Sigmoid colon (tissue), 6 donors: ENCODE measurements at regions not wholly inside any gene's neighbourhood (a gene's known extent, or its start where the extent isn't known, plus 50 kb on each side); places are given as distances from the start of the nearest gene placed in this dataset.

Experiments used
- DNase-seq: peaks from one replicate; pipeline ENCODE4 v3.0.0-alpha.2; 2019
- H3K27ac ChIP-seq, 4 donors: fragments of 200-600 bp; sonication (generic); one replicate each; pipeline ENCODE4 v1.5.1; 2016 to 2019; ENCODE audit warnings: mild to moderate bottlenecking in 1 of 4
- H3K27me3 ChIP-seq, 3 donors: fragments of 200-600 bp; sonication (generic); one replicate each; pipeline ENCODE4 v1.5.1; 2019; ENCODE audit warnings: mild to moderate bottlenecking in 1 of 3
- H3K36me3 ChIP-seq, 4 donors: fragments of 200-600 bp; sonication (generic); one replicate each; pipeline ENCODE4 v1.5.1; 2016 to 2019
- H3K4me1 ChIP-seq, 4 donors: fragments of 200-600 bp; sonication (generic); one replicate each; pipeline ENCODE4 v1.5.1; 2017 to 2019
- H3K4me3 ChIP-seq, 4 donors: fragments of 200-600 bp; sonication (generic); one replicate each; pipeline ENCODE4 v1.5.1; 2017 to 2019; ENCODE audit warnings: mild to moderate bottlenecking in 2 of 4, moderate library complexity in 1 of 4
- H3K9me3 ChIP-seq, 4 donors: fragments of 200-600 bp in 3 of 4; sonication (generic) in 3 of 4; one replicate each; pipeline versions ENCODE4 v1.5.1 to v1.6.1; 2013 to 2019
- EP300 ChIP-seq, 4 donors: sonication (generic); formaldehyde crosslinking; IDR thresholded peaks; one replicate each; pipeline ENCODE4 v1.6.1; 2017; ENCODE audit warnings: antibody characterized with exemption in 4 of 4
- POLR2A ChIP-seq, 2 donors: fragments of 450-650 bp; IDR thresholded peaks; one replicate each; pipeline ENCODE4 v1.6.1; 2016; ENCODE audit warnings: antibody characterized with exemption in 2 of 2, mild to moderate bottlenecking in 2 of 2, moderate library complexity in 2 of 2
- POLR2AphosphoS5 ChIP-seq, 4 donors: sonication (generic); formaldehyde crosslinking; IDR thresholded peaks; one replicate each; pipeline ENCODE4 v1.6.1; 2017; ENCODE audit warnings: antibody characterized with exemption in 4 of 4
- WGBS, 2 donors: extraction: QIAGEN DNeasy Blood & Tissue Kit; methylation state at CpG; one replicate each; pipeline ENCODE4 v1.1.7; 2013; 5-methylcytosine and 5-hydroxymethylcytosine counted together
- intact Hi-C: fragments of 100-400 bp; cut with DNase I; formaldehyde crosslinking; loops from one replicate; pipeline ENCODE4 v1.15.1; 2023
- TF ChIP-seq, protein P1 (sequence below), 4 experiments: fragments of 450-650 bp in 3 of 4; fragments of 200-600 bp in 1 of 4; IDR thresholded peaks; one replicate each; pipeline ENCODE4 v1.5.1; 2016 to 2019; ENCODE audit warnings: antibody characterized with exemption in 4 of 4, mild to moderate bottlenecking in 3 of 4, moderate library complexity in 2 of 4
- donor health status: healthy with polysubstance abuse.
- donor health status: healthy.

DNA sequence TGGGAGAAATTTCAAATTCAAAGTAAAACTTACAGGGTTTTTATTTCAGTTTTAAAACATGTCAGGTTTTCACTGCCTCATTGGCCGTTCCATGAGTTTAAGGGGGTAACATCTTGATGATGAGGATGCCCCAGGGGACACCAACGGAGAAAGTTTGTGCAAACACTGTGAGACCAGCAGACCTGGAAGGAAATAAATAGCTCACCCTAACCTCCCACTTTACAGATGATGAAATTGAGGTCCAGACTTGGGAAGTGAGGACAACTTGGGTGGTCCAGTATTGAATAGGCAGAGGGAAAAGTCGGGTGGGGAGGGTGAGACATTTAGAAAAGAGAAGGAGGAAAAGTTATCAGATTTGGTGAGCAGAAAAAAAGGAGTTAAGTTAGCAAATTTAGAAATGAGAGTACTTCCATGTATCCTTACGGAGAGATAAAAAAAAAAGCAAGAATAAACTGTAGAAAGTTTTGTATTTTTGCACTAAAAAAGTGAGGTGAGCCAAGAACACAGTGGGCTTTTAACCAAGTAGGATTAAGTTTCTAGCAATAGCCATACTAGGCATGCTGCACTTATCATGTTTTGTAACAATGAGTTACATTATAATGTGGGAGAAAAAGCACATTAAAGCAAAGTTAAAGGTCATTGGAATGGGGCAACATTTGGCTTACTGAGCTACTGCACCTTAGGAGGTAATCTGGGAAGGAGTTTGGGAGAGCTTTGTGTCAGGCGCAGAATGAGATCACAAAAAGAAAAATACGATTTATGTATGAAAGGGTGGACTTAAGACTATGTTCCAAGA is 125.1 kb downstream of the GAS1 start:
- H3K27ac ChIP-seq: peak overlapping the region in 1 of 4 donors; percentile 28

DNA sequence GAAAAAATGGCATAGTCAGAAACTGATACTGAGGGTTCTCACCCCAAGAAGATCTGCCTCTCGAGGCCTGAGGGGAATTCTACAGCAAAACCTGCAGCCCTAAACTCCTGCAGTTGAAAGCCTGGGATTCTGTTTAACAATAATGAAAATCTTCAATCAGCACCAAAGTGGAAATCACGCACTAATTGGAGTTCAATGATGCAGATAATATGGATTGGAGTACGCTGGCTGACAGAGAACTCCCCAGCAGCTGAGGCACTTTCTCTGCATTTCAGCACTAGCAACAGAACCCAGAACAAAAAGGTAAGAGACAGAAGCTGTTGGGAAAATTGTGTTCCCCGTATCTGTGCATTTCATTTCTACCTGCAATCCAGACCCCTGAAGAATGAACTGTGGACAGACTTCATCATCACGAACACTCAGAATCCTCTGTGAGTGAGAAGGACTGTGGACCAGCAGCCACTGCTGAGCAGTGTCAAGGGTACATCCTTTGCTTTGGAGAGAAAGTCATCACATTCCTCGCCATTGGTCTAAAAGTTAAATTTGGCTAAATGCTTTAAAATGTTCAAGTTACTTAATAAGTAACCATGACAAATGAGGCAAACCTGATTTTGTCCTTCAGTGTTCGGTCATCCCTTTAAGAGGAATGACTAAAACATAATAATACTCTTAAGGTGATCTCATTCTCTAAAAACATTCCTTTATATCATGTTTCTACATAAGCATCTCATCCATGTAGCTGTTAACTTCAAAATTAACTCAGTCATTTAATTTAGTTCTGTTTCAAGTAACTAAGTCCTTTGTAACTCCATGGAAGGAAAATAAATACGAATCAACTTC is 126.1 kb downstream of the GAS1 start:
- no peak for TF ChIP-seq POLR2AphosphoS5 (IDR thresholded peaks at IDR 0.05)
- TF ChIP-seq, protein P1, sequence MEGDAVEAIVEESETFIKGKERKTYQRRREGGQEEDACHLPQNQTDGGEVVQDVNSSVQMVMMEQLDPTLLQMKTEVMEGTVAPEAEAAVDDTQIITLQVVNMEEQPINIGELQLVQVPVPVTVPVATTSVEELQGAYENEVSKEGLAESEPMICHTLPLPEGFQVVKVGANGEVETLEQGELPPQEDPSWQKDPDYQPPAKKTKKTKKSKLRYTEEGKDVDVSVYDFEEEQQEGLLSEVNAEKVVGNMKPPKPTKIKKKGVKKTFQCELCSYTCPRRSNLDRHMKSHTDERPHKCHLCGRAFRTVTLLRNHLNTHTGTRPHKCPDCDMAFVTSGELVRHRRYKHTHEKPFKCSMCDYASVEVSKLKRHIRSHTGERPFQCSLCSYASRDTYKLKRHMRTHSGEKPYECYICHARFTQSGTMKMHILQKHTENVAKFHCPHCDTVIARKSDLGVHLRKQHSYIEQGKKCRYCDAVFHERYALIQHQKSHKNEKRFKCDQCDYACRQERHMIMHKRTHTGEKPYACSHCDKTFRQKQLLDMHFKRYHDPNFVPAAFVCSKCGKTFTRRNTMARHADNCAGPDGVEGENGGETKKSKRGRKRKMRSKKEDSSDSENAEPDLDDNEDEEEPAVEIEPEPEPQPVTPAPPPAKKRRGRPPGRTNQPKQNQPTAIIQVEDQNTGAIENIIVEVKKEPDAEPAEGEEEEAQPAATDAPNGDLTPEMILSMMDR (IDR thresholded peaks at IDR 0.05): no peak
- no peak for TF ChIP-seq EP300 (IDR thresholded peaks at IDR 0.05)
- TF ChIP-seq POLR2A (IDR thresholded peaks at IDR 0.05): no peak
- peak overlapping the region in 1 of 4 donors; percentile 28 for H3K27ac ChIP-seq
- no peaks in the 10 kb centered on the region for H3K27me3 ChIP-seq
- intact Hi-C loops: no loop called here
- no peak overlapping the region for H3K4me3 ChIP-seq
- 72 to 78% methylated on average over 8 of the region's 8 CpGs for WGBS, 2 donors
- H3K36me3 ChIP-seq: no peaks in the 10 kb centered on the region
- peaks cover 0 to 5% (median 0%) of the 10 kb centered on the region in 4 donors for H3K9me3 ChIP-seq
- H3K4me1 ChIP-seq: no peaks in the 10 kb centered on the region
- DNase-seq: no peak

More for the DNA sequence above, 125.1 kb downstream of the GAS1 start:
- no peak for DNase-seq
- TF ChIP-seq EP300 (IDR thresholded peaks at IDR 0.05): no peak
- TF ChIP-seq, protein P1 (IDR thresholded peaks at IDR 0.05): no peak
- no peak for TF ChIP-seq POLR2A (IDR thresholded peaks at IDR 0.05)
- TF ChIP-seq POLR2AphosphoS5 (IDR thresholded peaks at IDR 0.05): no peak
- H3K27me3 ChIP-seq: no peaks in the 10 kb centered on the region
- intact Hi-C loops: no loop called here
- 41 to 48% methylated on average over 6 of the region's 6 CpGs for WGBS, 2 donors
- no peaks in the 10 kb centered on the region for H3K36me3 ChIP-seq
- H3K4me3 ChIP-seq: no peak overlapping the region
- H3K9me3 ChIP-seq: peaks cover 0 to 5% (median 0%) of the 10 kb centered on the region in 4 donors
- H3K4me1 ChIP-seq: no peaks in the 10 kb centered on the region

DNA sequence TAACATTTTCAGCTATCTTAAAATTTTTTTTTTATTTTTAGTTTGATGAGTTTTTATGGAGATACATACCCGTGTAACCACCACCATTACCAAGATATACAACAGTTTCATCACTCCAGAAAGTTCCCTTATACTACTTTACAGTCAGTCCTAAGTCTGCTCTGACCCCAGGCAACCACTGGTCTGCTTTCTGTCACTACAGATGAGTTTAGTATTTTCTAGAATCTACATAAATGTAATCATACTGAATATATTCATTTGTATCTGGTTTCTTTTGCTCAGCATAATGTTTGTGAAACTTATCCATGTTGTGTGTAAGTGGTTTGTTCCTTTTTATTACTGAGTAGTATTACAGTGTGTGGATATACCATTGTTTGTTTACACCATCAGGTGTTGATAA is 127.8 kb downstream of the GAS1 start:
- intact Hi-C loops: no loop called here

DNA sequence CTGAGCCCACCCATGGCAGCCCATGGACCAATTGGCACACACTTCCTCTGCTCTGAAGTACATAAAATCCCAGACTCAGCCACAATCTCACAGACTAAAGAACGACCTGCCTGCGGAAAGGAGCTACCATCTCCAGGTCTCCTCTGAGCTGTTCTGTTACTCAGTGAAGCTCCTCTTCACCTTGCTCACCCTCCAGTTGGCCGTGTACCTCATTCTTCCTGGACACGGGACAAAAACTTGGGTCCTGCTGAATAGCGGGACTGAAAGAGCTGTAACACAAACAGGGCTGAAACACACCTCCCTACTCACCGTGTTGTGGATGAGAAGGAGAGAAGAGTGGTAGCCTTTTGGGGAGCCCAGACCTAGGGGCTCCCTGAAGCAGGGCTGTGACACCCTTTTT is 128.7 kb downstream of the GAS1 start:
- intact Hi-C loops: no loop called here

More for the DNA sequence above, 127.8 kb downstream of the GAS1 start:
- Histone ChIP-seq H3K4me1 (no peaks in the 10 kb centered on the region), H3K36me3 (no peaks in the 10 kb centered on the region), H3K27ac (no peak overlapping the region), H3K4me3 (no peak overlapping the region), H3K27me3 (no peaks in the 10 kb centered on the region), H3K9me3 (peaks cover 0 to 5% (median 0%) of the 10 kb centered on the region in 4 donors)
- no peak for DNase-seq
- WGBS, 2 donors: 59 to 70% methylated on average over 1 of the region's 1 CpG
- no peak for TF ChIP-seq POLR2A (IDR thresholded peaks at IDR 0.05)
- TF ChIP-seq, protein P1 (IDR thresholded peaks at IDR 0.05): no peak
- no peak for TF ChIP-seq EP300 (IDR thresholded peaks at IDR 0.05)
- no peak for TF ChIP-seq POLR2AphosphoS5 (IDR thresholded peaks at IDR 0.05)

More for the DNA sequence above, 128.7 kb downstream of the GAS1 start:
- H3K36me3 ChIP-seq: no peaks in the 10 kb centered on the region
- DNase-seq: no peak
- no peaks in the 10 kb centered on the region for H3K4me1 ChIP-seq
- no peak overlapping the region for H3K4me3 ChIP-seq
- H3K27me3 ChIP-seq: no peaks in the 10 kb centered on the region
- 93% methylated on average over 6 of the region's 6 CpGs for WGBS, 2 donors
- H3K9me3 ChIP-seq: peaks cover 0 to 5% (median 0%) of the 10 kb centered on the region in 4 donors
- TF ChIP-seq, protein P1 (IDR thresholded peaks at IDR 0.05): no peak
- TF ChIP-seq POLR2AphosphoS5 (IDR thresholded peaks at IDR 0.05): no peak
- no peak for TF ChIP-seq EP300 (IDR thresholded peaks at IDR 0.05)
- no peak for TF ChIP-seq POLR2A (IDR thresholded peaks at IDR 0.05)
- H3K27ac ChIP-seq: no peak overlapping the region
